ENCODE measurements at regions not wholly inside any gene's neighbourhood (a gene's known extent, or its start where the extent isn't known, plus 50 kb on each side); places are given as distances from the start of the nearest gene placed in this dataset.
"Not testable (repeated sequence)": the region's sequence is repeated elsewhere in the genome, so short reads cannot be mapped to it uniquely, and the experiment has no call there.

DNA sequence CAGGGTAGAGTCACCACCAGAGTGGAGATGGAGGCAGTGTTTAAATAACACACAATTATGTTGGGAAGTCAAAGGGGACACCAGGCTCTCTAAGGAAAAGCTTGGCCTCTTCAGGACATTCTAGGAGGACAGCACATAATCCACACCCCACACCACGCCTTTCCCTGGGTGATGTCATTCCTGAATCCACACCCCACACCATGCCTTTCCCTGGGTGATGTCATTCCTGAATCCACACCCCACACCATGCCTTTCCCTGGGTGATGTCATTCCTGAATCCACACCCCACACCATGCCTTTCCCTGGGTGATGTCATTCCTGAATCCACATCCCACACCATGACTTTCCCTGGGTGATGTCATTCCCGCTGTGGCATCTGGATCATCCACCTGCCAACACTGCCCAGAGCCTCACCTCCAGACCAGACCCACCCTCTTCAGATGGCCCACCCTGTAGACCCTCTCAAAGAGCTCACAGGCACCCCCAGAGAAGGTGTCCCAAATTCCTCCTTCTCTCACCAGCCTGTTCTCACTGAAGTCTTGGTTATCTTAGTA is 541.5 kb upstream of the B3GAT1 start:
- TF ChIP-seq, protein P1, sequence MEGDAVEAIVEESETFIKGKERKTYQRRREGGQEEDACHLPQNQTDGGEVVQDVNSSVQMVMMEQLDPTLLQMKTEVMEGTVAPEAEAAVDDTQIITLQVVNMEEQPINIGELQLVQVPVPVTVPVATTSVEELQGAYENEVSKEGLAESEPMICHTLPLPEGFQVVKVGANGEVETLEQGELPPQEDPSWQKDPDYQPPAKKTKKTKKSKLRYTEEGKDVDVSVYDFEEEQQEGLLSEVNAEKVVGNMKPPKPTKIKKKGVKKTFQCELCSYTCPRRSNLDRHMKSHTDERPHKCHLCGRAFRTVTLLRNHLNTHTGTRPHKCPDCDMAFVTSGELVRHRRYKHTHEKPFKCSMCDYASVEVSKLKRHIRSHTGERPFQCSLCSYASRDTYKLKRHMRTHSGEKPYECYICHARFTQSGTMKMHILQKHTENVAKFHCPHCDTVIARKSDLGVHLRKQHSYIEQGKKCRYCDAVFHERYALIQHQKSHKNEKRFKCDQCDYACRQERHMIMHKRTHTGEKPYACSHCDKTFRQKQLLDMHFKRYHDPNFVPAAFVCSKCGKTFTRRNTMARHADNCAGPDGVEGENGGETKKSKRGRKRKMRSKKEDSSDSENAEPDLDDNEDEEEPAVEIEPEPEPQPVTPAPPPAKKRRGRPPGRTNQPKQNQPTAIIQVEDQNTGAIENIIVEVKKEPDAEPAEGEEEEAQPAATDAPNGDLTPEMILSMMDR (tag by site-specific recombination; IDR thresholded peaks at IDR 0.05), result not testable (repeated sequence)
- not testable (repeated sequence) for TF ChIP-seq ZBTB8A (tag by site-specific recombination; IDR thresholded peaks at IDR 0.05); ZNF777 (tag by site-specific recombination; IDR thresholded peaks at IDR 0.05; ENCODE audit: borderline replicate concordance); ZNF596 (tag by site-specific recombination; IDR thresholded peaks at IDR 0.05); HOXA7 (CRISPR knock-in tag; IDR thresholded peaks at IDR 0.05; ENCODE audit: borderline replicate concordance); YY1 (tag by site-specific recombination; IDR thresholded peaks at IDR 0.05); PRDM1 (tag by site-specific recombination; IDR thresholded peaks at IDR 0.05)
- TF ChIP-seq, protein P2, sequence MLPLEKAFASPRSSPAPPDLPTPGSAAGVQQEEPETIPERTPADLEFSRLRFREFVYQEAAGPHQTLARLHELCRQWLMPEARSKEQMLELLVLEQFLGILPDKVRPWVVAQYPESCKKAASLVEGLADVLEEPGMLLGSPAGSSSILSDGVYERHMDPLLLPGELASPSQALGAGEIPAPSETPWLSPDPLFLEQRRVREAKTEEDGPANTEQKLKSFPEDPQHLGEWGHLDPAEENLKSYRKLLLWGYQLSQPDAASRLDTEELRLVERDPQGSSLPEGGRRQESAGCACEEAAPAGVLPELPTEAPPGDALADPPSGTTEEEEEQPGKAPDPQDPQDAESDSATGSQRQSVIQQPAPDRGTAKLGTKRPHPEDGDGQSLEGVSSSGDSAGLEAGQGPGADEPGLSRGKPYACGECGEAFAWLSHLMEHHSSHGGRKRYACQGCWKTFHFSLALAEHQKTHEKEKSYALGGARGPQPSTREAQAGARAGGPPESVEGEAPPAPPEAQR (tag by site-specific recombination; IDR thresholded peaks at IDR 0.05), result not testable (repeated sequence)
- TF ChIP-seq, protein P3, sequence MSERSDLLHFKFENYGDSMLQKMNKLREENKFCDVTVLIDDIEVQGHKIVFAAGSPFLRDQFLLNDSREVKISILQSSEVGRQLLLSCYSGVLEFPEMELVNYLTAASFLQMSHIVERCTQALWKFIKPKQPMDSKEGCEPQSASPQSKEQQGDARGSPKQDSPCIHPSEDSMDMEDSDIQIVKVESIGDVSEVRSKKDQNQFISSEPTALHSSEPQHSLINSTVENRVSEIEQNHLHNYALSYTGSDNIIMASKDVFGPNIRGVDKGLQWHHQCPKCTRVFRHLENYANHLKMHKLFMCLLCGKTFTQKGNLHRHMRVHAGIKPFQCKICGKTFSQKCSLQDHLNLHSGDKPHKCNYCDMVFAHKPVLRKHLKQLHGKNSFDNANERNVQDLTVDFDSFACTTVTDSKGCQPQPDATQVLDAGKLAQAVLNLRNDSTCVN (tag by site-specific recombination; optimal IDR thresholded peaks at IDR 0.05), result not testable (repeated sequence)

Data from HEK293 (cell line).